NCI-H1930 (cell line): ENCODE measurements at regions not wholly inside any gene's neighbourhood (a gene's known extent, or its start where the extent isn't known, plus 50 kb on each side); places are given as distances from the start of the nearest gene placed in this dataset.
"Not testable (repeated sequence)": the region's sequence is repeated elsewhere in the genome, so short reads cannot be mapped to it uniquely, and the experiment has no call there.

Source experiments
- DNase-seq, 2 experiments: peaks; one replicate each; lab custom pipeline; 2025; lab: John Stamatoyannopoulos, UW

GRCh38 chr1:81529014-81529413, 271.7 kb upstream of the ADGRL2 start:
- DNase-seq, result no peak

GRCh38 chr1:81525085-81525484, 275.6 kb upstream of the ADGRL2 start:
- no peak for DNase-seq

- no peak for DNase-seq
These were observed 280.7 kb upstream of the ADGRL2 start for GRCh38 chr1:81519987-81520386.

- DNase-seq, result no peak
These were observed 282.7 kb upstream of the ADGRL2 start for GRCh38 chr1:81517987-81518386.

- no peak for DNase-seq
These were observed 286.9 kb upstream of the ADGRL2 start for GRCh38 chr1:81513796-81514354.

- DNase-seq, result no peak
These were observed 288.3 kb upstream of the ADGRL2 start for GRCh38 chr1:81512252-81513003.

GRCh38 chr1:81511281-81511680, 289.5 kb upstream of the ADGRL2 start:
- no peak for DNase-seq

GRCh38 chr1:81510701-81511100, 290.0 kb upstream of the ADGRL2 start:
- DNase-seq, result no peak

GRCh38 chr1:81509594-81509993, 291.1 kb upstream of the ADGRL2 start:
- DNase-seq, result no peak

GRCh38 chr1:81506699-81507098, 294.0 kb upstream of the ADGRL2 start:
- no peak for DNase-seq

GRCh38 chr1:81505831-81506230, 294.9 kb upstream of the ADGRL2 start:
- DNase-seq, result no peak

- DNase-seq, result not testable (repeated sequence)
These were observed 295.9 kb upstream of the ADGRL2 start for GRCh38 chr1:81504820-81505219.

- not testable (repeated sequence) for DNase-seq
These were observed 298.0 kb upstream of the ADGRL2 start for GRCh38 chr1:81502705-81503104.

- not testable (repeated sequence) for DNase-seq
These were observed 299.2 kb upstream of the ADGRL2 start for GRCh38 chr1:81501485-81501884.

GRCh38 chr1:81499487-81499886, 301.2 kb upstream of the ADGRL2 start:
- DNase-seq, result no peak

GRCh38 chr1:81498471-81499462, 302.0 kb upstream of the ADGRL2 start:
- peak in 1 of 2 experiments; percentile 12 for DNase-seq

GRCh38 chr1:81496349-81496748, 304.4 kb upstream of the ADGRL2 start:
- DNase-seq, result no peak

GRCh38 chr1:81493102-81493869, 307.4 kb upstream of the ADGRL2 start:
- no peak for DNase-seq

- DNase-seq, result no peak
These were observed 308.1 kb upstream of the ADGRL2 start for GRCh38 chr1:81492628-81493027.

- DNase-seq, result no peak
These were observed 310.1 kb upstream of the ADGRL2 start for GRCh38 chr1:81490614-81491013.

- DNase-seq, result no peak
These were observed 311.3 kb upstream of the ADGRL2 start for GRCh38 chr1:81489372-81489934.
